Endothelial cell of umbilical vein (primary cell): ENCODE measurements at regions not wholly inside any gene's neighbourhood (a gene's known extent, or its start where the extent isn't known, plus 50 kb on each side); places are given as distances from the start of the nearest gene placed in this dataset.

Experiments
- EZH2 ChIP-seq: IDR thresholded peaks from 2 replicates; pipeline ENCODE4 v1.6.1; 2012; ENCODE audit warnings: borderline replicate concordance, low read depth, mild to moderate bottlenecking, moderate library complexity, low read length, inconsistent platforms; ENCODE audit not compliant: severe bottlenecking
- FOS ChIP-seq: IDR thresholded peaks from 2 replicates; pipeline ENCODE4 v1.6.1; 2011; ENCODE audit warnings: mild to moderate bottlenecking, low read length, moderate library complexity, borderline replicate concordance; ENCODE audit not compliant: insufficient read depth
- GATA2 ChIP-seq: IDR thresholded peaks from 2 replicates; pipeline ENCODE4 v1.7.0; 2011; ENCODE audit warnings: low read depth, mild to moderate bottlenecking, moderate library complexity, mixed read lengths, low read length; ENCODE audit not compliant: insufficient read length, insufficient read depth
- JUN ChIP-seq: IDR thresholded peaks from 2 replicates; pipeline ENCODE4 v1.6.1; 2011; ENCODE audit warnings: borderline replicate concordance, low read depth; ENCODE audit not compliant: insufficient read length, insufficient read depth
- MYC ChIP-seq: IDR thresholded peaks from one replicate; pipeline ENCODE4 v1.6.1; 2011; ENCODE audit warnings: mild to moderate bottlenecking, low read depth, low read length
- POLR2A ChIP-seq: IDR thresholded peaks from 2 replicates; pipeline ENCODE4 v1.6.1; 2012; ENCODE audit warnings: low read depth, mild to moderate bottlenecking, control low read depth, low read length
- POLR2AphosphoS5 ChIP-seq: IDR thresholded peaks from 2 replicates; pipeline ENCODE4 v1.6.1; 2012; ENCODE audit warnings: low read depth, mild to moderate bottlenecking, control low read depth, low read length, moderate library complexity; ENCODE audit not compliant: insufficient read depth
- TF ChIP-seq, protein P1 (sequence below), 2 donors: IDR thresholded peaks; 1 replicate in 1 of 2; 2 replicates in 1 of 2; pipeline ENCODE4 v1.5.1; 2011; ENCODE audit warnings: low read length in 2 of 2, mild to moderate bottlenecking in 2 of 2, moderate library complexity in 2 of 2, control low read depth in 1 of 2, inconsistent platforms in 1 of 2, low read depth in 1 of 2; ENCODE audit not compliant: insufficient read depth in 1 of 2; ENCODE audit errors: extremely low read depth in 1 of 2
- TF ChIP-seq, protein P2 (sequence below): IDR thresholded peaks from 2 replicates; pipeline ENCODE4 v1.6.1; 2011; ENCODE audit not compliant: insufficient read depth, insufficient read length

DNA sequence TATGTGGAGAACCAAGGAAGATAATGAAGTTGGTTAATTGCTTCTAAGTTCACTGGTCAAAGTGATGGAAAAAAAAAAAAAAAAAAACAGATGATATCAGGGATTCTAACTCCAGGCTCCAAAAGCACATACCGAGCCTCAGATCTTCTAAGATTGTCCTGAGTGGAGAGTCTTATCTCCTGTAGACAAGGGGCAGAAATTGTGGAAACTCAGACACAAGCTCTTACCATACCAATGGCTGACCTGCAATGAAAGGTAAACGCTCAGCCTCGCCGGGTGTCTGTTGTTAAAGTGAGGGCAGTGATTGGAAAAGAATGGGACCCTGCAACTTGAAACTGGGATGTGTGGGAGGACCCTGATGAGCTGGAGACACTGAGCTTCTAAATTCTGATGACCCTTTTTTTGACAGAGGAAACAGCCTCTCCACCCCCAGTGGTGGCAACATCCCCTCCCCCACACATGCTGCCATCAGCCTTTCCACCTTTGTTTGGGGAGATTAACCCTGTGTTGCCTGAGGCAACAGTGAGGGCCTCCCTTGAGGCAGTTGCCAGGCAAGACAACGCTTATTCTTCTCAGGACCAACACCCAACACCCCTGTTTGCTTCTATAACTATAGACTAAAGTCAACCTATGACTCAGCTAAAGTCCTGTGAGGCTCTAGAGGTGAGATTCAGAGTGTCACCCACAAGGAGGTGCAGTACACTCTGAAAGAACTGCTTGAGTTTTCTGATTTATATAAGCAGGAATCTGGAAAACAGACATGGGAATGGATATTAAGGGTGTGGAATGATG is 154.0 kb downstream of the THBS2 start:
- no peak for TF ChIP-seq EZH2
- no peak for TF ChIP-seq POLR2A
- TF ChIP-seq, protein P1, sequence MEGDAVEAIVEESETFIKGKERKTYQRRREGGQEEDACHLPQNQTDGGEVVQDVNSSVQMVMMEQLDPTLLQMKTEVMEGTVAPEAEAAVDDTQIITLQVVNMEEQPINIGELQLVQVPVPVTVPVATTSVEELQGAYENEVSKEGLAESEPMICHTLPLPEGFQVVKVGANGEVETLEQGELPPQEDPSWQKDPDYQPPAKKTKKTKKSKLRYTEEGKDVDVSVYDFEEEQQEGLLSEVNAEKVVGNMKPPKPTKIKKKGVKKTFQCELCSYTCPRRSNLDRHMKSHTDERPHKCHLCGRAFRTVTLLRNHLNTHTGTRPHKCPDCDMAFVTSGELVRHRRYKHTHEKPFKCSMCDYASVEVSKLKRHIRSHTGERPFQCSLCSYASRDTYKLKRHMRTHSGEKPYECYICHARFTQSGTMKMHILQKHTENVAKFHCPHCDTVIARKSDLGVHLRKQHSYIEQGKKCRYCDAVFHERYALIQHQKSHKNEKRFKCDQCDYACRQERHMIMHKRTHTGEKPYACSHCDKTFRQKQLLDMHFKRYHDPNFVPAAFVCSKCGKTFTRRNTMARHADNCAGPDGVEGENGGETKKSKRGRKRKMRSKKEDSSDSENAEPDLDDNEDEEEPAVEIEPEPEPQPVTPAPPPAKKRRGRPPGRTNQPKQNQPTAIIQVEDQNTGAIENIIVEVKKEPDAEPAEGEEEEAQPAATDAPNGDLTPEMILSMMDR (IDR thresholded peaks at IDR 0.05; ENCODE audit: extremely low read depth in 1 of 2, insufficient read depth in 1 of 2, low read depth in 1 of 2, low read length in 2 of 2) = no peak
- TF ChIP-seq, protein P2, sequence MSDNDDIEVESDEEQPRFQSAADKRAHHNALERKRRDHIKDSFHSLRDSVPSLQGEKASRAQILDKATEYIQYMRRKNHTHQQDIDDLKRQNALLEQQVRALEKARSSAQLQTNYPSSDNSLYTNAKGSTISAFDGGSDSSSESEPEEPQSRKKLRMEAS = no peak
- TF ChIP-seq POLR2AphosphoS5 = no peak
- no peak for TF ChIP-seq JUN
- TF ChIP-seq FOS = no peak
- TF ChIP-seq MYC = no peak
- no peak for TF ChIP-seq GATA2
